ENCODE measurements at regions not wholly inside any gene's neighbourhood (a gene's known extent, or its start where the extent isn't known, plus 50 kb on each side); places are given as distances from the start of the nearest gene placed in this dataset.

DNA sequence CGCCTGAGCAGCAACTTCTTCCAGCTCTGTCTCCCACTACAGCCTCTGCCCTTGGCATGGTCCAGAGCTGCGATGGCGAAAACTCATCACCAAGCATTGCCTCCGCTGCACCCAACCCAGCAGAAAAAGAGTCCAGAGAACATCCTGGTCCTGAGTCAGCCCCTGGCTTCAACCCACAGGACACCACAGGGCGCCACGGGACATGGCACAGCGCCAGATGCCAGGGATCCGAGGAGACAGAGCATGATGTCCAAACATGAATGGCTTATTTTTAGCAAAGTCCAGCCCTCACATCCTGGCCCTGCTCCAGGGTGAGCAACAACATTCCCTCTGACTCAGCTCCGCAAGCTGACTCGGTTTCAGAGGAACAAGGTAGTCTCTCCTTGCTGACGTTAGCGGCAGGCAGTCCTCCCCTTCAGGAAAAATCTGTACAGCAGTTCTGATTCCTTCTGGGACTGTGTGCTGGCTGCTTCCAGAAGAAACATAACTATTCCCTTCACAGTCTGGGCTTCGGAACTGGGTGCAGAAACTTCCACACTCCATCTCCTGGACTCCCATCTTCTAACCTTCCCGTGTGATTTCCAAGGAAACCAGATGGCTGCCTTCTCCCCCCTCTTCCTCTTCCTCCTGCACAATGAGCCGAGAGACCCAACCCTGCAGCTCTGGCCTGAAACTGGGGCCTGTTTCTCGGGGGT is 131.3 kb downstream of the TOMM20 start (continued):
- TF ChIP-seq, protein P1, sequence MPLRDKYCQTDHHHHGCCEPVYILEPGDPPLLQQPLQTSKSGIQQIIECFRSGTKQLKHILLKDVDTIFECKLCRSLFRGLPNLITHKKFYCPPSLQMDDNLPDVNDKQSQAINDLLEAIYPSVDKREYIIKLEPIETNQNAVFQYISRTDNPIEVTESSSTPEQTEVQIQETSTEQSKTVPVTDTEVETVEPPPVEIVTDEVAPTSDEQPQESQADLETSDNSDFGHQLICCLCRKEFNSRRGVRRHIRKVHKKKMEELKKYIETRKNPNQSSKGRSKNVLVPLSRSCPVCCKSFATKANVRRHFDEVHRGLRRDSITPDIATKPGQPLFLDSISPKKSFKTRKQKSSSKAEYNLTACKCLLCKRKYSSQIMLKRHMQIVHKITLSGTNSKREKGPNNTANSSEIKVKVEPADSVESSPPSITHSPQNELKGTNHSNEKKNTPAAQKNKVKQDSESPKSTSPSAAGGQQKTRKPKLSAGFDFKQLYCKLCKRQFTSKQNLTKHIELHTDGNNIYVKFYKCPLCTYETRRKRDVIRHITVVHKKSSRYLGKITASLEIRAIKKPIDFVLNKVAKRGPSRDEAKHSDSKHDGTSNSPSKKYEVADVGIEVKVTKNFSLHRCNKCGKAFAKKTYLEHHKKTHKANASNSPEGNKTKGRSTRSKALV (CRISPR knock-in tag; IDR thresholded peaks at IDR 0.05), result peak; percentile 61; the same call in 1 of the 2 replicates
- TF ChIP-seq, protein P2, sequence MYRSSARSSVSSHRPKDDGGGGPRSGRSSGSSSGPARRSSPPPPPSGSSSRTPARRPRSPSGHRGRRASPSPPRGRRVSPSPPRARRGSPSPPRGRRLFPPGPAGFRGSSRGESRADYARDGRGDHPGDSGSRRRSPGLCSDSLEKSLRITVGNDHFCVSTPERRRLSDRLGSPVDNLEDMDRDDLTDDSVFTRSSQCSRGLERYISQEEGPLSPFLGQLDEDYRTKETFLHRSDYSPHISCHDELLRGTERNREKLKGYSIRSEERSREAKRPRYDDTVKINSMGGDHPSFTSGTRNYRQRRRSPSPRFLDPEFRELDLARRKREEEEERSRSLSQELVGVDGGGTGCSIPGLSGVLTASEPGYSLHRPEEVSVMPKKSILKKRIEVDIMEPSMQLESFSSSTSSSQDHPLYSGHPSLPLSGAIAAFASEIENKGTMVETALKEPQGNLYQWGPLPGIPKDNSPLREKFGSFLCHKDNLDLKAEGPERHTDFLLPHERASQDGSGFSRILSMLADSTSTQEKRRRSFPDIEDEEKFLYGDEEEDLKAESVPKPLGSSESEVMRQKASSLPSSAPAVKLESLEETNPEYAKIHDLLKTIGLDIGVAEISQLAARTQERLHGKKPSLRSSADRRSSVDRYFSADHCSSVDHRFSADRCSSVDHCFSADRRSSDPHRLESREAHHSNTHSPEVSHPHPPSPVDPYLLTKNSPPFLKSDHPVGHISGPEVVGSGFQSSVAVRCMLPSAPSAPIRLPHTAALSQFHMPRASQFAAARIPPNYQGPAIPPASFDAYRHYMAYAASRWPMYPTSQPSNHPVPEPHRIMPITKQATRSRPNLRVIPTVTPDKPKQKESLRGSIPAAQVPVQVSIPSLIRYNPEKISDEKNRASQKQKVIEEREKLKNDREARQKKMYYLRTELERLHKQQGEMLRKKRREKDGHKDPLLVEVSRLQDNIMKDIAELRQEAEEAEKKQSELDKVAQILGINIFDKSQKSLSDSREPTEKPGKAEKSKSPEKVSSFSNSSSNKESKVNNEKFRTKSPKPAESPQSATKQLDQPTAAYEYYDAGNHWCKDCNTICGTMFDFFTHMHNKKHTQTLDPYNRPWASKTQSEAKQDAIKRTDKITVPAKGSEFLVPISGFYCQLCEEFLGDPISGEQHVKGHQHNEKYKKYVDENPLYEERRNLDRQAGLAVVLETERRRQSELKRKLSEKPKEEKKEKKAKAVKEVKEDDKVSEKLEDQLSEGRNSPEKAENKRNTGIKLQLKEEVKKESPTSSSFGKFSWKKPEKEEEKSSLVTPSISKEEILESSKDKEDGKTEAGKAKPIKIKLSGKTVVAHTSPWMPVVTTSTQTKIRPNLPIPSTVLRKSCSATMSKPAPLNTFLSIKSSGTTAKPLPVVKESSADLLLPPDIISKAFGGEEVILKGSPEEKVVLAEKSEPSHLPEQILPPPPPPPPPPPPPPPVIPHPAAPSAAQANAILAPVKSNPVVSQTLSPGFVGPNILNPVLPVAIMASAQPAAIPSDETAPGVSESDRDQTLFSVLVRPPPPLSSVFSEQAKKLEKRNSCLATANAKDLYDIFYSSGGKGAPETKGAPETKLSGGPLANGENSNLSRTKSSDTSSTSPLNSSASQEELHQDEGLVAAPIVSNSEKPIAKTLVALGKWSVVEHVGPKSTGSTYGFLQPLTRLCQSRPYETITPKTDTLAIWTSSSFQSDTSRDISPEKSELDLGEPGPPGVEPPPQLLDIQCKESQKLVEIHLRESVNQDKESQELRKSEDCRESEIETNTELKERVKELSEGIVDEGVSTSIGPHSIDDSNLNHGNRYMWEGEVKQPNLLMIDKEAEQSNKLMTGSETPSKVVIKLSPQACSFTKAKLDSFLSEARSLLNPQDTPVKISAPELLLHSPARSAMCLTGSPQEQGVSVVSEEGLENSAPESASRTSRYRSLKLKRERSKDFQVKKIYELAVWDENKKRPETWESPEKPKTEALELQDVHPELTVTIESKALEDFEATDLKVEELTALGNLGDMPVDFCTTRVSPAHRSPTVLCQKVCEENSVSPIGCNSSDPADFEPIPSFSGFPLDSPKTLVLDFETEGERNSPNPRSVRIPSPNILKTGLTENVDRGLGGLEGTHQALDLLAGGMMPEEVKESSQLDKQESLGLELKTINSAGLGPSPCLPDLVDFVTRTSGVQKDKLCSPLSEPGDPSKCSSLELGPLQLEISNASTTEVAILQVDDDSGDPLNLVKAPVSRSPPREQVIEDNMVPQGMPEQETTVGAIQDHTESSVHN (CRISPR knock-in tag; IDR thresholded peaks at IDR 0.05), result 0 out of 2 replicates have a peak, but pooled peaks have one; percentile 50
- TF ChIP-seq MYNN (CRISPR knock-in tag; IDR thresholded peaks at IDR 0.05; ENCODE audit: low read depth), result no peak; the same call in 1 of the 2 replicates
- TF ChIP-seq PCBP1 (IDR thresholded peaks at IDR 0.05; ENCODE audit: borderline replicate concordance, low read depth, low read length), result no peak
- TF ChIP-seq, protein P3, sequence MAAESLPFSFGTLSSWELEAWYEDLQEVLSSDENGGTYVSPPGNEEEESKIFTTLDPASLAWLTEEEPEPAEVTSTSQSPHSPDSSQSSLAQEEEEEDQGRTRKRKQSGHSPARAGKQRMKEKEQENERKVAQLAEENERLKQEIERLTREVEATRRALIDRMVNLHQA (CRISPR knock-in tag; IDR thresholded peaks at IDR 0.05), result no peak
- TF ChIP-seq HMG20A (CRISPR knock-in tag; IDR thresholded peaks at IDR 0.05; ENCODE audit: borderline replicate concordance), result peak; percentile 86; the same call in 1 of the 2 replicates
- no peak for TF ChIP-seq MAZ (IDR thresholded peaks at IDR 0.05; ENCODE audit: borderline replicate concordance, low read depth, low read length)
- TF ChIP-seq MAZ (CRISPR knock-in tag; IDR thresholded peaks at IDR 0.05; ENCODE audit: low read depth), result peak; percentile 8; the same call in 1 of the 2 replicates
- TF ChIP-seq CEBPG (CRISPR knock-in tag; IDR thresholded peaks at IDR 0.05), result peak; percentile 63
- TF ChIP-seq, protein P4, sequence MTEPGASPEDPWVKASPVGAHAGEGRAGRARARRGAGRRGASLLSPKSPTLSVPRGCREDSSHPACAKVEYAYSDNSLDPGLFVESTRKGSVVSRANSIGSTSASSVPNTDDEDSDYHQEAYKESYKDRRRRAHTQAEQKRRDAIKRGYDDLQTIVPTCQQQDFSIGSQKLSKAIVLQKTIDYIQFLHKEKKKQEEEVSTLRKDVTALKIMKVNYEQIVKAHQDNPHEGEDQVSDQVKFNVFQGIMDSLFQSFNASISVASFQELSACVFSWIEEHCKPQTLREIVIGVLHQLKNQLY (CRISPR knock-in tag; IDR thresholded peaks at IDR 0.05), result peak; percentile 74
- 0 out of 2 replicates have a peak, but pooled peaks have one; percentile 40 for TF ChIP-seq FOXC1 (CRISPR knock-in tag; IDR thresholded peaks at IDR 0.05; ENCODE audit: borderline replicate concordance)
- TF ChIP-seq, protein P5, sequence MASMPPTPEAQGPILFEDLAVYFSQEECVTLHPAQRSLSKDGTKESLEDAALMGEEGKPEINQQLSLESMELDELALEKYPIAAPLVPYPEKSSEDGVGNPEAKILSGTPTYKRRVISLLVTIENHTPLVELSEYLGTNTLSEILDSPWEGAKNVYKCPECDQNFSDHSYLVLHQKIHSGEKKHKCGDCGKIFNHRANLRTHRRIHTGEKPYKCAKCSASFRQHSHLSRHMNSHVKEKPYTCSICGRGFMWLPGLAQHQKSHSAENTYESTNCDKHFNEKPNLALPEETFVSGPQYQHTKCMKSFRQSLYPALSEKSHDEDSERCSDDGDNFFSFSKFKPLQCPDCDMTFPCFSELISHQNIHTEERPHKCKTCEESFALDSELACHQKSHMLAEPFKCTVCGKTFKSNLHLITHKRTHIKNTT (CRISPR knock-in tag; IDR thresholded peaks at IDR 0.05), result no peak
- TF ChIP-seq ZNF326 (CRISPR knock-in tag; IDR thresholded peaks at IDR 0.05; ENCODE audit: borderline replicate concordance), result no peak
- TF ChIP-seq ZFP90 (CRISPR knock-in tag; IDR thresholded peaks at IDR 0.05; ENCODE audit: borderline replicate concordance), result 0 out of 2 replicates have a peak, but pooled peaks have one; percentile 28
- no peak for TF ChIP-seq ZNF878 (CRISPR knock-in tag; IDR thresholded peaks at IDR 0.05)
- TF ChIP-seq ZNF720 (CRISPR knock-in tag; IDR thresholded peaks at IDR 0.05), result no peak
- peak; percentile 73; the same call in 1 of the 2 replicates for TF ChIP-seq FOXO1 (CRISPR knock-in tag; IDR thresholded peaks at IDR 0.05)
- TF ChIP-seq TCF7 (IDR thresholded peaks at IDR 0.05; ENCODE audit: low read depth), result no peak
